ENCODE measurements at regions not wholly inside any gene's neighbourhood (a gene's known extent, or its start where the extent isn't known, plus 50 kb on each side); places are given as distances from the start of the nearest gene placed in this dataset.
"Not testable (repeated sequence)": the region's sequence is repeated elsewhere in the genome, so short reads cannot be mapped to it uniquely, and the experiment has no call there.

- Histone ChIP-seq H3K4me3 (no peak overlapping the region), H3K27ac (no peak overlapping the region), H3K36me3 (no peaks in the 10 kb centered on the region), H3K27me3 (no peaks in the 10 kb centered on the region), H3K9me3 (no peaks in the 10 kb centered on the region), H3K4me1 (no peaks in the 10 kb centered on the region)
- ATAC-seq (no peak), DNase-seq (no peak)
- intact Hi-C loops (cut with DNase I; ENCODE audit: low total_unique reads) = no loop called here
- TF ChIP-seq CTCF (IDR thresholded peaks at IDR 0.05 in 4 of 5, conservative IDR thresholded peaks at IDR 0.05 in 1 of 5) (no peak), POLR2A (IDR thresholded peaks at IDR 0.05) (no peak)
- in situ Hi-C loops (cut with MboI; ENCODE audit: low sequenced_read_pairs in 4 of 4) = no loop called here
Observed at GRCh38 chr2:176947754-176948153, 264.8 kb upstream of the HNRNPA3 start.

GRCh38 chr2:176951218-176951617 lies 261.4 kb upstream of the HNRNPA3 start:
- H3K27me3 ChIP-seq; H3K9me3 ChIP-seq; H3K36me3 ChIP-seq; H3K27ac ChIP-seq; H3K4me1 ChIP-seq; ATAC-seq; in situ Hi-C loops (cut with MboI; ENCODE audit: low sequenced_read_pairs in 4 of 4); H3K4me3 ChIP-seq; DNase-seq; intact Hi-C loops (cut with DNase I; ENCODE audit: low total_unique reads): not testable (repeated sequence)

GRCh38 chr2:176956791-176957190 lies 255.8 kb upstream of the HNRNPA3 start:
- TF ChIP-seq CTCF (IDR thresholded peaks at IDR 0.05 in 4 of 5, conservative IDR thresholded peaks at IDR 0.05 in 1 of 5) (no peak), POLR2A (IDR thresholded peaks at IDR 0.05) (no peak)
- ATAC-seq (no peak), DNase-seq (no peak)
- no peak overlapping the region for H3K27ac ChIP-seq
- in situ Hi-C loops (cut with MboI; ENCODE audit: low sequenced_read_pairs in 4 of 4) = no loop called here
- H3K9me3 ChIP-seq = no peaks in the 10 kb centered on the region
- no peak overlapping the region for H3K4me3 ChIP-seq
- H3K4me1 ChIP-seq = no peaks in the 10 kb centered on the region
- no peaks in the 10 kb centered on the region for H3K36me3 ChIP-seq
- intact Hi-C loops (cut with DNase I; ENCODE audit: low total_unique reads) = no loop called here
- no peaks in the 10 kb centered on the region for H3K27me3 ChIP-seq

- no peaks in the 10 kb centered on the region for H3K4me1 ChIP-seq
- intact Hi-C loops (cut with DNase I; ENCODE audit: low total_unique reads) (no loop called here), in situ Hi-C loops (cut with MboI; ENCODE audit: low sequenced_read_pairs in 4 of 4) (no loop called here)
- no peaks in the 10 kb centered on the region for H3K9me3 ChIP-seq
- peaks cover 0 to 2% (median 0%) of the 10 kb centered on the region in 3 donors for H3K27me3 ChIP-seq
- no peak overlapping the region for H3K27ac ChIP-seq
- ATAC-seq (no peak), DNase-seq (no peak)
- no peaks in the 10 kb centered on the region for H3K36me3 ChIP-seq
- H3K4me3 ChIP-seq = no peak overlapping the region
- TF ChIP-seq POLR2A (IDR thresholded peaks at IDR 0.05) (no peak), CTCF (IDR thresholded peaks at IDR 0.05 in 4 of 5, conservative IDR thresholded peaks at IDR 0.05 in 1 of 5) (no peak)
Observed at GRCh38 chr2:176959614-176960013, 253.0 kb upstream of the HNRNPA3 start.

GRCh38 chr2:176960061-176960460 lies 252.5 kb upstream of the HNRNPA3 start:
- Histone ChIP-seq H3K4me3 (no peak overlapping the region), H3K4me1 (no peaks in the 10 kb centered on the region), H3K27me3 (peaks cover 0 to 2% (median 0%) of the 10 kb centered on the region in 3 donors), H3K27ac (no peak overlapping the region), H3K36me3 (no peaks in the 10 kb centered on the region), H3K9me3 (no peaks in the 10 kb centered on the region)
- in situ Hi-C loops (cut with MboI; ENCODE audit: low sequenced_read_pairs in 4 of 4) (no loop called here), intact Hi-C loops (cut with DNase I; ENCODE audit: low total_unique reads) (no loop called here)
- ATAC-seq = no peak
- no peak for DNase-seq
- no peak for TF ChIP-seq POLR2A (IDR thresholded peaks at IDR 0.05)
- no peak for TF ChIP-seq CTCF (IDR thresholded peaks at IDR 0.05 in 4 of 5, conservative IDR thresholded peaks at IDR 0.05 in 1 of 5)
